HepG2 (cell line): ENCODE measurements at regions not wholly inside any gene's neighbourhood (a gene's known extent, or its start where the extent isn't known, plus 50 kb on each side); places are given as distances from the start of the nearest gene placed in this dataset.

Source experiments
- FOSL2 ChIP-seq: sonication (generic); formaldehyde crosslinking; IDR thresholded peaks from 2 replicates; pipeline ENCODE4 v1.4.0; 2020; ENCODE audit warnings: missing genetic modification reagents
- HMG20A ChIP-seq: IDR thresholded peaks from 2 replicates; pipeline ENCODE4 v1.6.1; 2016; ENCODE audit warnings: borderline replicate concordance
- JUNB ChIP-seq: sonication (generic); formaldehyde crosslinking; IDR thresholded peaks from 2 replicates; pipeline ENCODE4 v1.8.0; 2022; ENCODE audit warnings: missing genetic modification reagents, mild to moderate bottlenecking, borderline replicate concordance
- NR2C2 ChIP-seq: sonication (generic); formaldehyde crosslinking; IDR thresholded peaks from 2 replicates; pipeline ENCODE4 v1.4.0; 2020; ENCODE audit warnings: missing genetic modification reagents, mild to moderate bottlenecking, moderate library complexity, borderline replicate concordance
- SATB2 ChIP-seq: sonication (generic); formaldehyde crosslinking; IDR thresholded peaks from 2 replicates; pipeline ENCODE4 v1.5.0; 2020; ENCODE audit warnings: missing genetic modification reagents
- TBL1XR1 ChIP-seq: fragments of 150-350 bp; IDR thresholded peaks from 2 replicates; pipeline ENCODE4 v1.6.1; 2014; ENCODE audit warnings: borderline replicate concordance, low read length; ENCODE audit not compliant: partially characterized antibody
- ZKSCAN8 ChIP-seq: IDR thresholded peaks from 2 replicates; pipeline ENCODE4 v1.6.1; 2016; ENCODE audit warnings: borderline replicate concordance, missing genetic modification reagents, missing compliant biosample characterization
- ZNF558 ChIP-seq: sonication (generic); formaldehyde crosslinking; IDR thresholded peaks from 2 replicates; pipeline ENCODE4 v1.9.0; 2022; ENCODE audit warnings: mild to moderate bottlenecking, missing genetic modification reagents, borderline replicate concordance
- ZNF780A ChIP-seq: sonication (generic); formaldehyde crosslinking; IDR thresholded peaks from 2 replicates; pipeline ENCODE4 v1.8.0; 2022; ENCODE audit warnings: mild to moderate bottlenecking, missing genetic modification reagents, moderate library complexity
- TF ChIP-seq, protein P1 (sequence below): sonication (generic); formaldehyde crosslinking; IDR thresholded peaks from 2 replicates; pipeline ENCODE4 v1.9.0; 2021; ENCODE audit warnings: missing genetic modification reagents, borderline replicate concordance
- TF ChIP-seq, protein P2 (sequence below): sonication (generic); formaldehyde crosslinking; IDR thresholded peaks from 2 replicates; pipeline ENCODE4 v1.5.0; 2020; ENCODE audit warnings: mild to moderate bottlenecking, missing genetic modification reagents, moderate library complexity
- TF ChIP-seq, protein P3 (sequence below): IDR thresholded peaks from 2 replicates; pipeline ENCODE4 v1.6.1; 2012; ENCODE audit warnings: low read depth, low read length, improper control_type of control experiment

DNA sequence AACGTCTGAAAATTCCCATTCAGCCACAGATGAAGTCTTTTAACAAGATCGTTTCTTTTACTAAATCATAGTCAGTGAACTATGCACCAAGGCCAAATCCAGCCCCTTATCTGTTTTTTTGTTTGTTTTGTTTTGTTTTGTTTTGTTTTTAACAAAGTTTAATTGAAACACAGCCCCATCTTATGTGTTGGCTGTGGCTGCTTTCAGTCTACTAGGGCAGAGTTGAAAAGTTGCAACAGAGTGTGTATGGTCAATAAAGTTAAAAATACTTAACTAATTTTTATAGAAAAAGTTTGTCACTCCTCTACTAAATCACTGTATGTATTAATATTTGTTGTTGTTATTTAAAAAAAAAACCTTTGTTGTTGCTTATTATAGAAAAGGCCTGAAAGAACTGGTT lies 137.1 kb downstream of the CAAP1 start:
- TF ChIP-seq JUNB (CRISPR knock-in tag) (no peak), NR2C2 (CRISPR knock-in tag) (no peak), ZNF558 (CRISPR knock-in tag) (no peak), SATB2 (CRISPR knock-in tag) (no peak), HMG20A (no peak), FOSL2 (CRISPR knock-in tag) (no peak), TBL1XR1 (no peak), ZNF780A (no peak), ZKSCAN8 (CRISPR knock-in tag) (no peak)
- TF ChIP-seq, protein P1, sequence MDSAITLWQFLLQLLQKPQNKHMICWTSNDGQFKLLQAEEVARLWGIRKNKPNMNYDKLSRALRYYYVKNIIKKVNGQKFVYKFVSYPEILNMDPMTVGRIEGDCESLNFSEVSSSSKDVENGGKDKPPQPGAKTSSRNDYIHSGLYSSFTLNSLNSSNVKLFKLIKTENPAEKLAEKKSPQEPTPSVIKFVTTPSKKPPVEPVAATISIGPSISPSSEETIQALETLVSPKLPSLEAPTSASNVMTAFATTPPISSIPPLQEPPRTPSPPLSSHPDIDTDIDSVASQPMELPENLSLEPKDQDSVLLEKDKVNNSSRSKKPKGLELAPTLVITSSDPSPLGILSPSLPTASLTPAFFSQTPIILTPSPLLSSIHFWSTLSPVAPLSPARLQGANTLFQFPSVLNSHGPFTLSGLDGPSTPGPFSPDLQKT (CRISPR knock-in tag): no peak
- TF ChIP-seq, protein P2, sequence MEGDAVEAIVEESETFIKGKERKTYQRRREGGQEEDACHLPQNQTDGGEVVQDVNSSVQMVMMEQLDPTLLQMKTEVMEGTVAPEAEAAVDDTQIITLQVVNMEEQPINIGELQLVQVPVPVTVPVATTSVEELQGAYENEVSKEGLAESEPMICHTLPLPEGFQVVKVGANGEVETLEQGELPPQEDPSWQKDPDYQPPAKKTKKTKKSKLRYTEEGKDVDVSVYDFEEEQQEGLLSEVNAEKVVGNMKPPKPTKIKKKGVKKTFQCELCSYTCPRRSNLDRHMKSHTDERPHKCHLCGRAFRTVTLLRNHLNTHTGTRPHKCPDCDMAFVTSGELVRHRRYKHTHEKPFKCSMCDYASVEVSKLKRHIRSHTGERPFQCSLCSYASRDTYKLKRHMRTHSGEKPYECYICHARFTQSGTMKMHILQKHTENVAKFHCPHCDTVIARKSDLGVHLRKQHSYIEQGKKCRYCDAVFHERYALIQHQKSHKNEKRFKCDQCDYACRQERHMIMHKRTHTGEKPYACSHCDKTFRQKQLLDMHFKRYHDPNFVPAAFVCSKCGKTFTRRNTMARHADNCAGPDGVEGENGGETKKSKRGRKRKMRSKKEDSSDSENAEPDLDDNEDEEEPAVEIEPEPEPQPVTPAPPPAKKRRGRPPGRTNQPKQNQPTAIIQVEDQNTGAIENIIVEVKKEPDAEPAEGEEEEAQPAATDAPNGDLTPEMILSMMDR (CRISPR knock-in tag): no peak
- TF ChIP-seq, protein P3, sequence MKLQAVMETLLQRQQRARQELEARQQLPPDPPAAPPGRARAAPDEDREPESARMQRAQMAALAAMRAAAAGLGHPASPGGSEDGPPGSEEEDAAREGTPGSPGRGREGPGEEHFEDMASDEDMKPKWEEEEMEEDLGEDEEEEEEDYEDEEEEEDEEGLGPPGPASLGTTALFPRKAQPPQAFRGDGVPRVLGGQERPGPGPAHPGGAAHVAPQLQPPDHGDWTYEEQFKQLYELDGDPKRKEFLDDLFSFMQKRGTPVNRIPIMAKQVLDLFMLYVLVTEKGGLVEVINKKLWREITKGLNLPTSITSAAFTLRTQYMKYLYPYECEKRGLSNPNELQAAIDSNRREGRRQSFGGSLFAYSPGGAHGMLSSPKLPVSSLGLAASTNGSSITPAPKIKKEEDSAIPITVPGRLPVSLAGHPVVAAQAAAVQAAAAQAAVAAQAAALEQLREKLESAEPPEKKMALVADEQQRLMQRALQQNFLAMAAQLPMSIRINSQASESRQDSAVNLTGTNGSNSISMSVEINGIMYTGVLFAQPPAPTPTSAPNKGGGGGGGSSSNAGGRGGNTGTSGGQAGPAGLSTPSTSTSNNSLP: no peak
